ENCODE measurements at regions not wholly inside any gene's neighbourhood (a gene's known extent, or its start where the extent isn't known, plus 50 kb on each side); places are given as distances from the start of the nearest gene placed in this dataset.

DNA sequence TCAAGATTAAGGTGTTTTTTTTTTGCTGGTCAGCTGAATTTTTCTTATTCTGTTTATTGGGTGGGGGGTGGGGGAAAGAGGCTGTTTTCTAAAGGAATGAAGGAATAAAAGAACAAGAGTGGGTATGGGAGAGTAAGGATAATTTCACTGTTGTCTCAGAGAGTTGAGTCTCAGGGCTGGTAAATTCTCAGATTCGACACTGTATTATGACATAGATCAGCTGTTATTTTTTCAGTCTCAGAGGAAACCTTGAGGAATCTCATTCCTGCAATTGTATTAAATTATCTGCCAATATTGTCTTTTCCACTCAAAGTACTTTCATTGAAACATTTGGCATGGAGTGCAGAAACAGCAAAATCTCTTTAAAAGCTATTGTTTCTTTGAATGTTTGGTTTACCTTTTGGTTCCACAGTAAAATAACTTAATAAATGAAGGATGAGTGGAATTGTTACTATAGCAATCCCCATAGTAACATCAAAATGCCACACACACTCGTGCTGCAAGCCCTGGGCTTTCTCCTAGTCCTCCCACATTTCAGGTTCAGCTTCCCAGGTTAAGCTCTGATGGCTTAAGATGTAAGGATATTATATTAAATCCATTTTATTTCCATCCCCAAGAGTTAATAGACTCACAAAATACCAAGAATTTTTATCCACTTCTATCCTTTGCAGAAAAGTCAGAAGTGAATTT lies 478.7 kb upstream of the TCF4 start:
- no peak overlapping the region for H3K27ac ChIP-seq
- intact Hi-C loops (cut with DNase I) = no loop called here

DNA sequence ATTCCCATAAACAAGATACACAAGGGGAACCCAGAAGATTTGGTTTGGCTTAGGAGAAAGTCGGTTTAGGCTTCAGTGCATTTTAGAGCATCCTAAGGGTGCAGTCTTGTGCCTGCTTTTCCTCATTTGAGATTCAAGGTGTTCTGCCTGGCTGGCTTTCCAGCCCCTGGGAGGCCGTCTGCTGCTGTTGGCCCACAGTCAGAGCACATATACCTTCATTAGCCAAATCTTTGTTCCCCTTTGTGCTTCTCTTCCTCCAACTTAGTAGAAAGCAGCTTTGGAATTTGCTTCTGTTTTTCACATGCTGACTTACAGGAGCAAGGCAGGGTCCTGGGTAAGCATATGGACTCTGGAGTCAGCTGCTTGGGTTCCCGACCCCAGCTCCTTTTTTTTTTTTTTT lies 477.1 kb upstream of the TCF4 start:
- DNase-seq (ENCODE audit: low spot score) = no peak
- WGBS = 75% methylated on average over 3 of the region's 3 CpGs
- intact Hi-C loops (cut with DNase I) = no loop called here

More for the DNA sequence above, 478.7 kb upstream of the TCF4 start:
- 47% methylated on average over 2 of the region's 2 CpGs for WGBS
- no peaks in the 10 kb centered on the region for H3K36me3 ChIP-seq
- H3K4me3 ChIP-seq = no peak overlapping the region
- no peak for DNase-seq (ENCODE audit: low spot score)
- TF ChIP-seq POLR2AphosphoS5 (IDR thresholded peaks at IDR 0.05) (no peak), POLR2A (IDR thresholded peaks at IDR 0.05) (no peak)
- TF ChIP-seq, protein P1, sequence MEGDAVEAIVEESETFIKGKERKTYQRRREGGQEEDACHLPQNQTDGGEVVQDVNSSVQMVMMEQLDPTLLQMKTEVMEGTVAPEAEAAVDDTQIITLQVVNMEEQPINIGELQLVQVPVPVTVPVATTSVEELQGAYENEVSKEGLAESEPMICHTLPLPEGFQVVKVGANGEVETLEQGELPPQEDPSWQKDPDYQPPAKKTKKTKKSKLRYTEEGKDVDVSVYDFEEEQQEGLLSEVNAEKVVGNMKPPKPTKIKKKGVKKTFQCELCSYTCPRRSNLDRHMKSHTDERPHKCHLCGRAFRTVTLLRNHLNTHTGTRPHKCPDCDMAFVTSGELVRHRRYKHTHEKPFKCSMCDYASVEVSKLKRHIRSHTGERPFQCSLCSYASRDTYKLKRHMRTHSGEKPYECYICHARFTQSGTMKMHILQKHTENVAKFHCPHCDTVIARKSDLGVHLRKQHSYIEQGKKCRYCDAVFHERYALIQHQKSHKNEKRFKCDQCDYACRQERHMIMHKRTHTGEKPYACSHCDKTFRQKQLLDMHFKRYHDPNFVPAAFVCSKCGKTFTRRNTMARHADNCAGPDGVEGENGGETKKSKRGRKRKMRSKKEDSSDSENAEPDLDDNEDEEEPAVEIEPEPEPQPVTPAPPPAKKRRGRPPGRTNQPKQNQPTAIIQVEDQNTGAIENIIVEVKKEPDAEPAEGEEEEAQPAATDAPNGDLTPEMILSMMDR (IDR thresholded peaks at IDR 0.05) = no peak
- no peaks in the 10 kb centered on the region for H3K4me1 ChIP-seq (replicated peaks)
- H3K9me3 ChIP-seq = no peaks in the 10 kb centered on the region
- H3K27me3 ChIP-seq (replicated peaks; ENCODE audit: insufficient read depth) = no peaks in the 10 kb centered on the region

DNA sequence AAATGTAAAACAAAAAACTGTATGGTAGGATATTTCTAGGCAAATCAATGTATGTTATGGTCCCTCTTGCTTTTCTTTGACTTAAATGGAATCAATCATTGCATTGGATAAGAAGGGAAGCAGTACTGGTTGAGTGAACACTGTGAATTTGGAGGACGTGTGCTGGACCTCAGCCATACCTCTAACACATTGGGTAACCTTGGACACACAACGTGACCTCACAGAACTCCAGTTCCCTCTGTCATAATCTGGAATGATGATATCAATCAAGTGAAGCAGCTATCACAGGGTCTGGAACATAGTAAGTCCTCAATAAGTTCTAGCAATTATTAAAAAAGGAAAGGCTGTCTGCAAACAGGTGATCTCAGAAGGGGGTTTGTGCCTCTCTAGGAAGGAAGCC lies 474.9 kb upstream of the TCF4 start:
- TF ChIP-seq, protein P1 (IDR thresholded peaks at IDR 0.05) = no peak
- TF ChIP-seq POLR2A (IDR thresholded peaks at IDR 0.05) = no peak
- TF ChIP-seq POLR2AphosphoS5 (IDR thresholded peaks at IDR 0.05) = no peak
- no peaks in the 10 kb centered on the region for H3K27me3 ChIP-seq (replicated peaks; ENCODE audit: insufficient read depth)
- H3K36me3 ChIP-seq = no peaks in the 10 kb centered on the region
- WGBS = 93% methylated on average over 2 of the region's 2 CpGs
- no peak for DNase-seq (ENCODE audit: low spot score)
- no peaks in the 10 kb centered on the region for H3K9me3 ChIP-seq
- H3K4me1 ChIP-seq (replicated peaks) = no peaks in the 10 kb centered on the region
- H3K27ac ChIP-seq = no peak overlapping the region
- intact Hi-C loops (cut with DNase I) = no loop called here
- H3K4me3 ChIP-seq = no peak overlapping the region

More for the DNA sequence above, 477.1 kb upstream of the TCF4 start:
- no peaks in the 10 kb centered on the region for H3K36me3 ChIP-seq
- no peaks in the 10 kb centered on the region for H3K9me3 ChIP-seq
- H3K27me3 ChIP-seq (replicated peaks; ENCODE audit: insufficient read depth) = no peaks in the 10 kb centered on the region
- TF ChIP-seq POLR2A (IDR thresholded peaks at IDR 0.05) (no peak), POLR2AphosphoS5 (IDR thresholded peaks at IDR 0.05) (no peak)
- TF ChIP-seq, protein P1 (IDR thresholded peaks at IDR 0.05) = no peak
- H3K4me3 ChIP-seq = no peak overlapping the region
- H3K27ac ChIP-seq = no peak overlapping the region
- H3K4me1 ChIP-seq (replicated peaks) = no peaks in the 10 kb centered on the region

DNA sequence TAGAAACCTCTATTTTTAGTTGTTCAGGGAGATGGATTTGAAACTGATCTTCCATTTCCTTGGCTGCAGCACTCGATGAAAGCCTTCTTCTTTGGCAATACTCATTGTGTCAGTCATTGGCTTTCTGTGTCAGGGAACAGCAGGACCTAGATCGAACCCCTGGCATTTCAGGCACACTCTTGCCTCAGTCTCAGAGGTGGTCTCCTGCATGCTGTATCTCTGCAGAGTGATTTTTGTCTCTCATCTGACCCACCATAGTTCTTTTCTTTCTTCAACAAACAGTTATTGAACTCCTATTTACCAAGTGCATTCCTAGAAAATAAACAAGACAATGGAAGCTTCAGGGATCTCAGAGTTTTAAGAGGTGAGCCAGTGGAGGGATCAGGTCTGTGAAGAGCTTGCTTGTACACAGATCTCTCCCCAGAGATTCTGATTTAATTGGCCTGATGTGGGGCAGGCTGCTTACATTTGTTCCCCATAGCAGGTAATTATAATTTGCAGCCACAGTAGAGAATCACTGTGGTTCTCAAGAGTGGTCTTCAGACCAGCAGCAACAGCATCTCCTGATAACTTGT lies 473.1 kb upstream of the TCF4 start:
- intact Hi-C loops (cut with DNase I) = no loop called here
- Histone ChIP-seq H3K27ac (no peak overlapping the region), H3K27me3 (replicated peaks; ENCODE audit: insufficient read depth) (no peaks in the 10 kb centered on the region), H3K4me3 (no peak overlapping the region), H3K36me3 (no peaks in the 10 kb centered on the region), H3K4me1 (replicated peaks) (no peaks in the 10 kb centered on the region), H3K9me3 (no peaks in the 10 kb centered on the region)
- WGBS = 88% methylated on average over 2 of the region's 2 CpGs
- TF ChIP-seq POLR2AphosphoS5 (IDR thresholded peaks at IDR 0.05) (no peak), POLR2A (IDR thresholded peaks at IDR 0.05) (no peak)
- TF ChIP-seq, protein P1 (IDR thresholded peaks at IDR 0.05) = no peak
- no peak for DNase-seq (ENCODE audit: low spot score)

DNA sequence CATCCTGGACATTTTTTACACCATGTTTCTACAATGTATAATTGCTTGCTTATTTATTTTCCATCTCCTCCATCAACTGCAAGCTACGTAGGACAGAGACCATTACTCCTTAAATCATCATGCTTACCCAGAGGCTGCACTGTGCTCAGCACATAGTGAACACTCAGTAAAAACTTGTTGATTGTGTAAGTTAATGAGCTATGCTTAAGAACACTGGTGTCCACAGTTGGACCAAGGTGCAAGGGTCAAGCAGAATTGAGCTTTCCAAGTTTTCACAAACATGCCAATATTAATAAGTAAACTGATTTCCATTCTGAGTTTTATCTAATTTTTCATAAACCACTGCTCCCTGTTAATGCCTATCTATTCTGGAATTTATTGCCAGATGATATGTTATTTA lies 464.2 kb upstream of the TCF4 start:
- WGBS = 96% methylated on average over 1 of the region's 1 CpG
- intact Hi-C loops (cut with DNase I) = no loop called here

More for the DNA sequence above, 464.2 kb upstream of the TCF4 start:
- TF ChIP-seq POLR2A (IDR thresholded peaks at IDR 0.05) = no peak
- TF ChIP-seq POLR2AphosphoS5 (IDR thresholded peaks at IDR 0.05) = no peak
- TF ChIP-seq, protein P1 (IDR thresholded peaks at IDR 0.05) = no peak
- H3K4me3 ChIP-seq = no peak overlapping the region
- no peak overlapping the region for H3K27ac ChIP-seq
- DNase-seq (ENCODE audit: low spot score) = no peak
- H3K4me1 ChIP-seq (replicated peaks) = no peaks in the 10 kb centered on the region
- H3K27me3 ChIP-seq (replicated peaks; ENCODE audit: insufficient read depth) = no peaks in the 10 kb centered on the region
- no peaks in the 10 kb centered on the region for H3K36me3 ChIP-seq
- H3K9me3 ChIP-seq = no peaks in the 10 kb centered on the region

Measured in prostate gland (tissue), 2 donors.